Left kidney (tissue), 1 donor: ENCODE measurements at regions not wholly inside any gene's neighbourhood (a gene's known extent, or its start where the extent isn't known, plus 50 kb on each side); places are given as distances from the start of the nearest gene placed in this dataset.
"Not testable (repeated sequence)": the region's sequence is repeated elsewhere in the genome, so short reads cannot be mapped to it uniquely, and the experiment has no call there.

Experiments used
- DNase-seq: peaks from one replicate; pipeline ENCODE4 v3.0.0-alpha.2; 2013

GRCh38 chr4:59727745-59728144 lies 1472.4 kb upstream of the ADGRL3 start:
- no peak for DNase-seq

GRCh38 chr4:59728496-59728895 lies 1471.6 kb upstream of the ADGRL3 start:
- no peak for DNase-seq

GRCh38 chr4:59729321-59729720 lies 1470.8 kb upstream of the ADGRL3 start:
- no peak for DNase-seq

- DNase-seq: no peak
Observed at GRCh38 chr4:59748433-59748832, 1451.7 kb upstream of the ADGRL3 start.

- no peak for DNase-seq
Observed at GRCh38 chr4:59759082-59759825, 1440.9 kb upstream of the ADGRL3 start.

GRCh38 chr4:59762344-59762743 lies 1437.8 kb upstream of the ADGRL3 start:
- no peak for DNase-seq

- DNase-seq: no peak
Observed at GRCh38 chr4:59770601-59771264, 1429.4 kb upstream of the ADGRL3 start.

GRCh38 chr4:59772641-59773139 lies 1427.4 kb upstream of the ADGRL3 start:
- DNase-seq: no peak

- DNase-seq: not testable (repeated sequence)
Observed at GRCh38 chr4:59780271-59780670, 1419.9 kb upstream of the ADGRL3 start.

- DNase-seq: no peak
Observed at GRCh38 chr4:59805176-59805575, 1395.0 kb upstream of the ADGRL3 start.

- DNase-seq: no peak
Observed at GRCh38 chr4:59814402-59815010, 1385.6 kb upstream of the ADGRL3 start.

- DNase-seq: no peak
Observed at GRCh38 chr4:59818656-59819055, 1381.5 kb upstream of the ADGRL3 start.

GRCh38 chr4:59823311-59823710 lies 1376.8 kb upstream of the ADGRL3 start:
- no peak for DNase-seq

- no peak for DNase-seq
Observed at GRCh38 chr4:59825104-59825503, 1375.0 kb upstream of the ADGRL3 start.

- DNase-seq: no peak
Observed at GRCh38 chr4:59831746-59832145, 1368.4 kb upstream of the ADGRL3 start.

- DNase-seq: no peak
Observed at GRCh38 chr4:59834943-59835342, 1365.2 kb upstream of the ADGRL3 start.

- no peak for DNase-seq
Observed at GRCh38 chr4:59837751-59838150, 1362.4 kb upstream of the ADGRL3 start.

- DNase-seq: no peak
Observed at GRCh38 chr4:59838236-59838635, 1361.9 kb upstream of the ADGRL3 start.

- no peak for DNase-seq
Observed at GRCh38 chr4:59841698-59842097, 1358.4 kb upstream of the ADGRL3 start.

GRCh38 chr4:59848457-59848856 lies 1351.7 kb upstream of the ADGRL3 start:
- DNase-seq: no peak

GRCh38 chr4:59855630-59856352 lies 1344.3 kb upstream of the ADGRL3 start:
- DNase-seq: no peak

GRCh38 chr4:59869056-59869455 lies 1331.1 kb upstream of the ADGRL3 start:
- DNase-seq: no peak

GRCh38 chr4:59869559-59869958 lies 1330.6 kb upstream of the ADGRL3 start:
- DNase-seq: no peak
